ENCODE measurements at regions not wholly inside any gene's neighbourhood (a gene's known extent, or its start where the extent isn't known, plus 50 kb on each side); places are given as distances from the start of the nearest gene placed in this dataset.

DNA sequence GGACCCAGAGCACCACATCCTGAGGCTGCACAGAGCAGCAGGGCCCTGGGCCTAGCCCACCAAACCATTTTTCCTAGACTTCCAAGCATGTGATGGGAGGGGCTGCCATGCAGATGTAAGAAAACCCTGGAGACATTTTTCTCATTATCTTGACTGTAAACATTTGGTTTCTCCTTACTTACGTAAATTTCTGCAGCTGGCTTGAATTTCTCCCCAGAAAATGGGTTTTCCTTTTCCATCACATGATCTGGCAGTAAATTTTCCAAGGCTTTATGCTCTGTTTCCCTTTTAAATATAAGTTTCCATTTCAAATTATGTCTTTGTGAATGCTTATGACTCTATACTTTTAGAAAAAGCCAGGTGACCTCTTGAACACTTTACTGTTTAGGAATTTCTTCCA is 945.9 kb upstream of the NDST4 start:
- intact Hi-C loops (cut with DNase I, micrococcal nuclease): no loop called here
- TF ChIP-seq CTCF (IDR thresholded peaks at IDR 0.05): no peak
- Histone ChIP-seq H3K36me3 (ENCODE audit: low read depth) (no peaks in the 10 kb centered on the region), H3K4me1 (ENCODE audit: low read depth) (no peaks in the 10 kb centered on the region), H3K4me3 (no peak overlapping the region), H3K9me3 (no peaks in the 10 kb centered on the region)
- DNase-seq (no peak), ATAC-seq (no peak)

DNA sequence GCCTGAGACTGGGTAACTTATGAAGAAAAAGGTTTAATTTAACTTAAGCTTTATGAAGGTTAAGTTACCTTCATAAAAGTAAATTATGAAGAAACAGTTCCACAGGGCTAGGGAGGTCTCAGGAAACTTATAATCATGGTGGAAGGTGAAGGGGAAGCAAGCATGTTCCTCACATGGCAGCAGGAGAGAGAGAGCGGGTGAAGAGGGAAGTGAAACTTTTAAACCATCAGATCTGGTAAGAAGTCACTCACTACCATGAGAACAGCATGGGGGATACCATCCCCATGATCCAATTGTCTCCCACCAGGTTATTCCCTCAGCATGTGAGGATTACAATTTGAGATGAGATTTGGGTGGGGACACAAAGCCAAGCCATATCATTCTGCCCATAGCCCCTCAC is 944.7 kb upstream of the NDST4 start:
- TF ChIP-seq CTCF (IDR thresholded peaks at IDR 0.05): no peak
- Histone ChIP-seq H3K4me1 (ENCODE audit: low read depth) (no peaks in the 10 kb centered on the region), H3K36me3 (ENCODE audit: low read depth) (no peaks in the 10 kb centered on the region), H3K9me3 (no peaks in the 10 kb centered on the region), H3K4me3 (no peak overlapping the region)
- no peak for DNase-seq
- ATAC-seq: no peak
- intact Hi-C loops (cut with DNase I, micrococcal nuclease): no loop called here

DNA sequence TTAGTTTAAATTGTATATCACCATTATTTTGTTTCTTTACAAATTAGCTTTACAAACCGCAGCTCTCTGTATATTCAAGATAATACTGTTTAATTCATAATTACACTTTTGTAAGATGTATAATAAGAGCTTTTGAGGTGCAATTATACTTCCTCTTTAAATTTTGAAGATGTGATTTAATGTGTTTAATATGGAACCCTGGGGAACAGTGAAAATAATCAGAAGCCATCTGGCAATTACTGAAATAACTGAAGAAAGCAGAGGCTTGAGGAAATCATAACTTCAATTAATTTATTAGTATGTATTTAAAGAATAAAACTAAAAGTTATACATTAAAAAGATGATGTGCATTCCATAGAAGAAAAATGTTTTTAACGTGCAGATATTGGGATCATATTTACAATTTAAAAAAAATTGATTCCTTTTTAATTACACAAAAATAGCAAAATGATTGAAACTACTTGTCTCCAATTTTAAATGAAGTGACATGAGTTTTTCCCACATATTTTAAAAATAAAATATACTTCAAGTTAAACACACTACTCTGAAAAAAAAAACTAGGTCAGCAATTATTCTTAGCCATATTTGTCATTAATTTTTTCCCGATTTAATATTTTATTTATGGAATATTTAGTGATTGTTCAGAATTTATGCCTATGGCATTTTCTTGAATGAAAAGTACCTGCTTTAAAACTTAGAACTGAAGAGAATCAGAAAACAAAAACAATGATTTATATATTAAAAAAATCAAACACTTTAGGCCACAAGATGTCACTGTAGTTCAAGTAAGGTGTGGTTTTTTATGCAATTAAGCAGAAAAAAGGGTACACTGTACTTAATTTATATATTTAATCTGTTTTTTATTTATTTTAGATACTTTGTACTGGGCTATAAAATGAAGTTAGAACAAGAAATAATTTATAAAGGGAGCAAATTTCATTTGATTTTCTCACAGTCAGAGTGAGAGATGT is 942.7 kb upstream of the NDST4 start:
- Histone ChIP-seq H3K4me1 (ENCODE audit: low read depth) (no peaks in the 10 kb centered on the region), H3K36me3 (ENCODE audit: low read depth) (no peaks in the 10 kb centered on the region), H3K9me3 (no peaks in the 10 kb centered on the region), H3K4me3 (no peak overlapping the region)
- DNase-seq (no peak), ATAC-seq (no peak)
- no peak for TF ChIP-seq CTCF (IDR thresholded peaks at IDR 0.05)
- intact Hi-C loops (cut with DNase I, micrococcal nuclease): no loop called here

- Histone ChIP-seq H3K9me3 (no peaks in the 10 kb centered on the region), H3K4me1 (ENCODE audit: low read depth) (no peaks in the 10 kb centered on the region), H3K4me3 (no peak overlapping the region), H3K36me3 (ENCODE audit: low read depth) (no peaks in the 10 kb centered on the region)
- no peak for ATAC-seq
- intact Hi-C loops (cut with DNase I, micrococcal nuclease): no loop called here
- no peak for DNase-seq
- TF ChIP-seq CTCF (IDR thresholded peaks at IDR 0.05): no peak
These were observed 913.9 kb upstream of the NDST4 start for GRCh38 chr4:116027311-116027710.

DNA sequence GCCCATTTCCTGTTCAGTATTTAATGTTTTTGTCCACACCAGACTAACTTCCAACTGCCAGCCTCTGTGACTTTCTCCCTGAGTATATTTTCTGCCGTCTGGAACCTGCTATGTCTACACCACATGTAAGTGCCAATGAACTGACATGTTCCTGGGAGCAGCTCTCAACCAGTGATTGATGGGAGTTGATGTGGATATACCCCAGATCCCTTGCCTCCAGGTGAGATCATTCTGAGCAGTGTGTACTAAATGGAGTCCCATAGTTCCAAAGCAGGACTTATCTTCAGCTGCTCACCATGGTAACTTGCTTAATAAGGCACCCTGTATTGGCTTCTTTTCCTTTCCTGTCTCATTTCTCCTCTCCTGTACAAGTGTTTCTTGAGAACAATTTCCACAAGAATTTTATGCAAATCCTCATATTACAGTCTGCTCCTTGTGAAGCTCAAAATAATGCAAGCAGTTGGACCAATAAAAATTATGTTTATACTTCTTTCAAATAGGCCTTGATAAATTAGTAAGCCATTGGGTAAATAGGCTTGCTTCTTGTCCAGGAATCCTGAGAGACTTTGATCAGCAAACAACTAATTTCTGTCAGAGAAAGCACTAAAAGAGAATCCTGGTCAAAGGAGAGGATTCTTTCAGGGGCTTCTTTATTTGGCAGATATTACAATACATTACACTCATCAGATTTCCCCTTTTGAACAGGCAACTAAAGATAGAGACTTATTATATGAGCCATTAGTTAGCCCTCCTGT is 911.7 kb upstream of the NDST4 start:
- TF ChIP-seq CTCF (IDR thresholded peaks at IDR 0.05): no peak
- Histone ChIP-seq H3K4me1 (ENCODE audit: low read depth) (no peaks in the 10 kb centered on the region), H3K4me3 (no peak overlapping the region), H3K36me3 (ENCODE audit: low read depth) (no peaks in the 10 kb centered on the region), H3K9me3 (peaks cover 8% of the 10 kb centered on the region)
- intact Hi-C loops (cut with DNase I, micrococcal nuclease): no loop called here
- ATAC-seq: no peak
- DNase-seq: no peak

Measured in mucosa of descending colon (tissue), 3 donors.